GM10248 (cell line): ENCODE measurements at regions not wholly inside any gene's neighbourhood (a gene's known extent, or its start where the extent isn't known, plus 50 kb on each side); places are given as distances from the start of the nearest gene placed in this dataset.

Experiments used
- CTCF ChIA-PET: fragments of 300-600 bp; sonication (Branson Sonifier 250); formaldehyde crosslinking; extraction: SDS; loops from one replicate; lab custom pipeline; 2021; ENCODE audit warnings: antibody characterized with exemption; lab: Yijun Ruan, JAX
- POLR2A ChIA-PET: fragments of 350-650 bp; sonication (Branson Sonifier 250); formaldehyde crosslinking; extraction: SDS; loops from one replicate; lab custom pipeline; 2020; ENCODE audit warnings: antibody characterized with exemption; lab: Yijun Ruan, JAX
- DNase-seq: peaks from one replicate; pipeline ENCODE4 v3.0.0; 2012; ENCODE audit errors: extremely low spot score
- TF ChIP-seq, protein P1 (sequence below): IDR thresholded peaks from 2 replicates; pipeline ENCODE4 v1.5.1; 2012; ENCODE audit warnings: mild to moderate bottlenecking, low read depth; ENCODE audit errors: extremely low read depth, missing control alignments, control extremely low read depth

DNA sequence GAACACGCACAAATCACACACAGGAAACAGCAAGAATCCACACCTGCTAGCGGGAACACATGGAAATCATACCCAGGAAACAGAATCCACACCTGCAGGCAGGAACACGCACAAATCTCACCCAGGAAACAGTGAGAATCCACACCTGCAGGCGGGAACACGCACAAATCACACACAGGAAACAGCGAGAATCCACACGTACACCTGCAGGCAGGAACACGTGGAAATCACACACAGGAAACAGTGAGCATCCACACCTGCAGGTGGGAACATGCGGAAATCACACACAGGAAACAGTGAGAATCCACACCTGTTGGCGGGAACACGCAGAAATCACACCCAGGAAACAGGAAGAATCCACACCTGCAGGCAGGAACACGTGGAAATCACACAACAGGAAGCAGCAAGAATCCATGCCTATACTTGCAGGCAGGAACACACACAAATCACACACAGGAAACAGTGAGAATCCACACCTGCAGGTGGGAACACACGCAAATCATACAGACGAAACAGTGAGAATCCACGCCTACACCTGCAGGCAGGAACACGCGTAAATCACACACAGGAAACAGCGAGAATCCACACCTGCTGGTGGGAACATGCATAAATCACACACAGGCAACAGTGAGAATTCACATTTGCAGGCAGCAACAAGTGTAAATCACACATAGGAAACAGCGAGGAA lies 108.6 kb downstream of the DLL1 start:
- ChIA-PET POLR2A (no interaction called here), CTCF (no interaction called here)
- TF ChIP-seq, protein P1, sequence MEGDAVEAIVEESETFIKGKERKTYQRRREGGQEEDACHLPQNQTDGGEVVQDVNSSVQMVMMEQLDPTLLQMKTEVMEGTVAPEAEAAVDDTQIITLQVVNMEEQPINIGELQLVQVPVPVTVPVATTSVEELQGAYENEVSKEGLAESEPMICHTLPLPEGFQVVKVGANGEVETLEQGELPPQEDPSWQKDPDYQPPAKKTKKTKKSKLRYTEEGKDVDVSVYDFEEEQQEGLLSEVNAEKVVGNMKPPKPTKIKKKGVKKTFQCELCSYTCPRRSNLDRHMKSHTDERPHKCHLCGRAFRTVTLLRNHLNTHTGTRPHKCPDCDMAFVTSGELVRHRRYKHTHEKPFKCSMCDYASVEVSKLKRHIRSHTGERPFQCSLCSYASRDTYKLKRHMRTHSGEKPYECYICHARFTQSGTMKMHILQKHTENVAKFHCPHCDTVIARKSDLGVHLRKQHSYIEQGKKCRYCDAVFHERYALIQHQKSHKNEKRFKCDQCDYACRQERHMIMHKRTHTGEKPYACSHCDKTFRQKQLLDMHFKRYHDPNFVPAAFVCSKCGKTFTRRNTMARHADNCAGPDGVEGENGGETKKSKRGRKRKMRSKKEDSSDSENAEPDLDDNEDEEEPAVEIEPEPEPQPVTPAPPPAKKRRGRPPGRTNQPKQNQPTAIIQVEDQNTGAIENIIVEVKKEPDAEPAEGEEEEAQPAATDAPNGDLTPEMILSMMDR = no peak
- DNase-seq = no peak

DNA sequence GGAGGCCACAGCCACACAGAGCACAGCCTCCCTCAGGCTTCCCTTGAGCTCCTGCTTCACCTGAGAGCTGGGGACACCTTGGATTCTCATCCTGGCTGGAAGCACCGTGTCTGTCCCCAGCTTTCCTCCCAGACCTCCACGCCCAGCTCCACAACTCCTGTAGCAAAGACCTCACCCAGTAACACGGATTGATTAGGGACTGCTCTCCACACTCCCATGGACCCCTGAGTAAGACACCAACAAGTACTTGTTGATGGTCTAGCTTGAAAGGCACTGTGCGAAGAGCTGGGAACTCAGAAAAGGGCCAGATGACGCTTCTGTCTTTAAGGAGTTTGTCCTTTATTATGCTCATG lies 109.6 kb downstream of the DLL1 start:
- POLR2A ChIA-PET = interaction anchor here (0.5 kb wide), 1 partner anchor 110 kb away, joined by 4 read pairs; the partner anchor contains the start of gene DLL1
- CTCF ChIA-PET = no interaction called here
- no peak for DNase-seq
- TF ChIP-seq, protein P1 = no peak

DNA sequence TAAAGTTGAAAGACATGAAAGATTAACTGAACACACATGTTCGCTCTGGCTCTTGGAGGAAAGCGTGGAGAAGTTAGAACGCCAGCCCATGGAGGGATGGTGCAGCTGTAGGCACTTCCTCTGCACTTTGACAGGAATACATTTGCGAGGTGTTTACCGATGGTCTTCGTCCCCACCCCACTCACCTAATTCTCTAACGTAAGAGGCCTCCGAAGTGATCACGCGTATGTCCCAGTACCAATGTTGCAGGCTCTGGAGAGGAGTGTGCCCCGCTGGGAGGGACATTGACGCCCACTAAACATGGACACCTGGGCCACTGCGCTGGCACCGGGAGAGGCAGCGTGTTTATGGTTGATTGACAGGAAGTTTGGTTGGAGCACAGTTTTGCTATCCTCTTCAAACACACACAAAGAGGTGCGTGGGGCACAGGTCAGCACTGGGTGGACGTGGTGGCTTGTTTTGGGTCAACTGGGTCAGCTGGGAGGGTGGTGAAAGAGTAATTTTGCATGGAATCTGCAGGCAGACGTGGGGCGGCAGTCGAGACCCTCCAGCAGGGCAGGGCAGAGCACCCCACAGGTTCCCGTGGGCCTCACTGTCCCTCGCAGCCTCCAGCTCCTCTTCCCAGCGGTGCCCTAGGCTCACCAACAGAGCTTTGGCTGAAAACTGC lies 110.1 kb downstream of the DLL1 start:
- CTCF ChIA-PET = no interaction called here
- POLR2A ChIA-PET = no interaction called here
- TF ChIP-seq, protein P1 = no peak
- no peak for DNase-seq

DNA sequence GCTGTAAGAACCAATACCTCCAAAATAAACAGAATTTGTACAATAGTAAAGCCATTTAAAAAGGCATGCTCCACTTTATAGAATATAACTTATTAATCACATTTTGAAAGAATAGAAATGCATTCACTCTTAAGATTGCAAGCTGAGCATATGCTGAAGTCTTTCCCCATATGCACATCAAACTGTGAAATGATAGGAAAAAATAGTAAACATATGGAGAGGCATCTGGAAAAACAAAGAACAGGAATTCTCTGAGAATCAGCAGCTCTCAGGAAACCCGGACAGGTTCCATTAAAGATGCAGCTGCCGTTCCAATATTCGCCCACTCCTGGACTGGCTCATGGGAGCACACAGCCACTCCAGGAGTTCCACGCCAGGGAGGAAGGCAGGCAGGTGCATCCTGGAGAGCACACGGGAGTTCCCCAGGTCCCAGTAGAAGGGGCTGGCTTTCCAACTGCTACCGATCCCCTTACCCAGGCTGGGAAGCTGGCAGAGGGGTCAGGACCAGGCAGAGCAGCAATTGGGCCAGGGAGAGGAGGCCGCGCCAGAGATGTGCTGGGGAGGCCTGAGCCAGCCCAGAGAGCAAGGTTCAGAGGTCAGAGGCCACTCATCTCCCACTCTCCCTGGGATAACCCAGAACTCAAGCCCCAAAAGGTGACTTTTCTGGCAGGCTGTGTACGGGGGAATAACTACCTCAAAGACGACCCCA lies 111.1 kb downstream of the DLL1 start:
- ChIA-PET POLR2A (no interaction called here), CTCF (no interaction called here)
- TF ChIP-seq, protein P1 = no peak
- DNase-seq = no peak

DNA sequence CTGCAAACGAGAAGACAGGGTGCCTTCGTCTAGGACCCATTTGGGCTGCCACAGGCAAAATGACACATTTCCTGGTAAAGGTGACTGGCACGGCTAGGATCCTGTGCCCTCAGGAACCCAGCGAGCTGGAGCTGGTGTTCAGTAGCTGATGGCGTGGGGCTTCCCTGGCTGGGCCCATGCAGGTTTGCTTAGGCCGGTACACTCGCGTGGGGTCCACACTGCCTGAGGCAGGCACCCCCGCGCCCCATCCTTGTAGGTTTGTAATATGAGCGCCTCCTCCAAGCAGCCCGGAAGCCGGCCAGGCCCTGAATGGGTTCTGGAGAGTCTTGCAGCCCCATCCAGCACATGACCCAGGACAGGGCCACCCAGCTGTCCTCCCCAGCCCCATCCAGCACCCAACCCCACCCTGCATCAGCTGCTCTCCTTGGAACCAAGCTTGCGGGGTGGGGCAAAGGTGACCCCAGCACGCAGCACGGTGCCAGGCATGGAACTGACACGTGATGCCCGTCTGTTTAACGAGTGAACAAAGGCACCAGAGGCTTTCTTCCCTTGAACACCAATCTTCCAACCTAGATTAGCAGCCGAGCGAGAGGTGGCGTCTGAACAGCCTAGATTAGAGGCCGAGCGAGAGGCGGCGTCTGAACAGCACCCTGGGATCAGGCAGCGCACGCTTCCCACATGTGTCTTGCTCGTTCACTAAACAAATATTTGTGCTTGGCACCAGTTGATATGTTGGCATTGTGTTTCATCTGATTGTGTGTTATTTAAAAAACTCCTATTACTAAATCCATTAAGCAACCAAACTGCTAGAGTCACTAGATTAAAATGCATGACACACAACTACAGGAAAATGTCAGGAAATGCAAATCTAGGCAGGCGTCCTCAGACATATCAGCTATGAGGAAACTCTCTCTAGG lies 112.1 kb downstream of the DLL1 start:
- TF ChIP-seq, protein P1 = no peak
- no peak for DNase-seq
- POLR2A ChIA-PET = no interaction called here
- CTCF ChIA-PET = no interaction called here
